ENCODE measurements at regions not wholly inside any gene's neighbourhood (a gene's known extent, or its start where the extent isn't known, plus 50 kb on each side); places are given as distances from the start of the nearest gene placed in this dataset.
A peak's percentile ranks its signal among the peaks of the same experiment; 100 is the strongest.

DNA sequence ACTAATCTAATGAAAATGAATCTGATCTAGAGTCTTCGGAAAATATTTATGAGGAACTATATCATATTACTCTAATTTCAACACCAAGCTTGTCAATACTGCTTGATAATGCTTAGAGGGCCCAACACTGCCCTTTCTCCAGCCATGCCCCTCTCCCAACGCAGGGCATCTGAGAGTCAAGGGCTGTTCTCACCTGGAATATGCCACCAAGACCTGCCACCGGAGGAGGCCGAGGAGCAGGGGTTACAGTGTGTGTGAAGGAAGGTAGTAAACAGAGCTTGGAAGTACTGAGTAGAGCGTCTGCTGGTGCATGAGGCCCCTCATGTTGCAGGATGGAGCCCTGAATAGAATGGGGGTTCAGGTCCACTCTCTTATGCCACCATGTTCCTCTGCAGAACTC lies 301.3 kb upstream of the MPDZ start:
- TF ChIP-seq, protein P1, sequence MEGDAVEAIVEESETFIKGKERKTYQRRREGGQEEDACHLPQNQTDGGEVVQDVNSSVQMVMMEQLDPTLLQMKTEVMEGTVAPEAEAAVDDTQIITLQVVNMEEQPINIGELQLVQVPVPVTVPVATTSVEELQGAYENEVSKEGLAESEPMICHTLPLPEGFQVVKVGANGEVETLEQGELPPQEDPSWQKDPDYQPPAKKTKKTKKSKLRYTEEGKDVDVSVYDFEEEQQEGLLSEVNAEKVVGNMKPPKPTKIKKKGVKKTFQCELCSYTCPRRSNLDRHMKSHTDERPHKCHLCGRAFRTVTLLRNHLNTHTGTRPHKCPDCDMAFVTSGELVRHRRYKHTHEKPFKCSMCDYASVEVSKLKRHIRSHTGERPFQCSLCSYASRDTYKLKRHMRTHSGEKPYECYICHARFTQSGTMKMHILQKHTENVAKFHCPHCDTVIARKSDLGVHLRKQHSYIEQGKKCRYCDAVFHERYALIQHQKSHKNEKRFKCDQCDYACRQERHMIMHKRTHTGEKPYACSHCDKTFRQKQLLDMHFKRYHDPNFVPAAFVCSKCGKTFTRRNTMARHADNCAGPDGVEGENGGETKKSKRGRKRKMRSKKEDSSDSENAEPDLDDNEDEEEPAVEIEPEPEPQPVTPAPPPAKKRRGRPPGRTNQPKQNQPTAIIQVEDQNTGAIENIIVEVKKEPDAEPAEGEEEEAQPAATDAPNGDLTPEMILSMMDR (IDR thresholded peaks at IDR 0.05; ENCODE audit: unreplicated experiment), result no peak
- H3K9me3 Mint-ChIP-seq, result peaks cover 17% of the 10 kb centered on the region
- no peaks in the 10 kb centered on the region for H3K27me3 Mint-ChIP-seq (ENCODE audit: low read depth)
- DNase-seq (ENCODE audit: low spot score in 2 of 2, unreplicated experiment in 2 of 2), result no peak
- no peaks in the 10 kb centered on the region for H3K36me3 Mint-ChIP-seq
- H3K4me3 Mint-ChIP-seq, result no peak overlapping the region
- H3K27ac Mint-ChIP-seq, result no peak overlapping the region
- peaks cover 16% of the 10 kb centered on the region for H3K4me1 Mint-ChIP-seq

DNA sequence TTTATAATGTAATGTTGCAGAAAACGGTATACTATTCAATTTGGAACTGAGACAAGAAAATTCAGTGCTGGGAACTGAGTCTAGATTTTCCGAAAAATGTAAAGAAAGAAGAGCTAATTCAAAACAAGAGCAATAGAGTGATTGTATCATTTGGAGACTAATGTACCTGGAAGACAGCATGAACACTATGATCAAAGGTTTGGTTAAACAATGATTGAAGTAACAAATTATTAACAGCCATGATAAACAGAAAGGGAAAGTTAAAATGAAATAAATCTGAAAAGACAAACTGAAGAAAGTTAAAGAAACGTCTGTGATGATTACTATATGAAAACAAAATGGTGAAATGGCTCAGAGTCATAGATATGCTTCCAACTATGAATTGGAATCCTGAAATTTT lies 300.6 kb upstream of the MPDZ start:
- Mint-ChIP-seq H3K27ac (no peak overlapping the region), H3K27me3 (ENCODE audit: low read depth) (no peaks in the 10 kb centered on the region)
- TF ChIP-seq, protein P1 (IDR thresholded peaks at IDR 0.05; ENCODE audit: unreplicated experiment), result no peak

DNA sequence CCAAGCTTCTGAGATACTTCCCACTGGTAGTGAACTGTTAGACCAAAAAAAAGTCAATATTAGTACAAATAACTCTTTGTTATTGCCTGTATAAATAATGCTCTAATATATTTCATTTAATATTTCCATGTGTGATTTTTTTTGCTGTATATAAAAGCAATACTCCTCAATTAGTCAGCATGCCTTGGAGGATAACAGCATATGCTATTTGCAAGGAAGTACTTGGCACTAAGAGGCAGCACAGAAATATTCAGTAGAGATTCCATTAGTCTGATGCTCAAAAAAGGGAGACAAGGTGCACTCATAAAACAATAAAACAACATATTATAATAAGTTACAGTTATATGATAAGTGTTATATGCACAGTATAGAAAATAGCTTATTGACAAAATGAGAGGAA lies 296.6 kb upstream of the MPDZ start:
- Mint-ChIP-seq H3K4me1 (peaks cover 8% of the 10 kb centered on the region), H3K36me3 (no peaks in the 10 kb centered on the region), H3K27me3 (ENCODE audit: low read depth) (no peaks in the 10 kb centered on the region), H3K27ac (no peak overlapping the region), H3K4me3 (no peak overlapping the region), H3K9me3 (peaks cover 20% of the 10 kb centered on the region)
- DNase-seq (ENCODE audit: low spot score in 2 of 2, unreplicated experiment in 2 of 2), result no peak
- TF ChIP-seq, protein P1 (IDR thresholded peaks at IDR 0.05; ENCODE audit: unreplicated experiment), result no peak

More for the DNA sequence above, 300.6 kb upstream of the MPDZ start:
- Mint-ChIP-seq H3K4me3 (no peak overlapping the region), H3K9me3 (peaks cover 17% of the 10 kb centered on the region), H3K4me1 (peaks cover 16% of the 10 kb centered on the region), H3K36me3 (no peaks in the 10 kb centered on the region)
- DNase-seq (ENCODE audit: low spot score in 2 of 2, unreplicated experiment in 2 of 2), result no peak

DNA sequence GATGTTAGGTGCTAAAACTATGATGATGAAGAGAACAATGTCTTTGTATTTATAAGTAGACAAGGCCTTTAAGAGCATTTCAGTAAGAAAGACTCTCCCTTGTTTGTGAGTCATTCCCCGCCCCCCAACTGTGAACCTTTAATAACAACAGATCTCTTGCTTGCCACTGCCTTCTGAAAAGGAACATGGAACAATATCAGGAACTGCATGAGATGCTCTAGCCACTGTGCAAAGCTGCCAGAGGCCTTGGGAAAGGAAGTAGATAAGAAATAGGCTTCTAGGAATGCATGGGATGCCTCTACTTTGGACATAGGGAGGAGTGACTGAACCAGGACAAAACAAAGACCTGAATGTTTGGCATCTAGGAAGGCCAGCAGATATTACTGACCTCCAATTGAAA lies 296.1 kb upstream of the MPDZ start:
- DNase-seq (ENCODE audit: low spot score in 2 of 2, unreplicated experiment in 2 of 2), result no peak
- H3K27ac Mint-ChIP-seq, result no peak overlapping the region

DNA sequence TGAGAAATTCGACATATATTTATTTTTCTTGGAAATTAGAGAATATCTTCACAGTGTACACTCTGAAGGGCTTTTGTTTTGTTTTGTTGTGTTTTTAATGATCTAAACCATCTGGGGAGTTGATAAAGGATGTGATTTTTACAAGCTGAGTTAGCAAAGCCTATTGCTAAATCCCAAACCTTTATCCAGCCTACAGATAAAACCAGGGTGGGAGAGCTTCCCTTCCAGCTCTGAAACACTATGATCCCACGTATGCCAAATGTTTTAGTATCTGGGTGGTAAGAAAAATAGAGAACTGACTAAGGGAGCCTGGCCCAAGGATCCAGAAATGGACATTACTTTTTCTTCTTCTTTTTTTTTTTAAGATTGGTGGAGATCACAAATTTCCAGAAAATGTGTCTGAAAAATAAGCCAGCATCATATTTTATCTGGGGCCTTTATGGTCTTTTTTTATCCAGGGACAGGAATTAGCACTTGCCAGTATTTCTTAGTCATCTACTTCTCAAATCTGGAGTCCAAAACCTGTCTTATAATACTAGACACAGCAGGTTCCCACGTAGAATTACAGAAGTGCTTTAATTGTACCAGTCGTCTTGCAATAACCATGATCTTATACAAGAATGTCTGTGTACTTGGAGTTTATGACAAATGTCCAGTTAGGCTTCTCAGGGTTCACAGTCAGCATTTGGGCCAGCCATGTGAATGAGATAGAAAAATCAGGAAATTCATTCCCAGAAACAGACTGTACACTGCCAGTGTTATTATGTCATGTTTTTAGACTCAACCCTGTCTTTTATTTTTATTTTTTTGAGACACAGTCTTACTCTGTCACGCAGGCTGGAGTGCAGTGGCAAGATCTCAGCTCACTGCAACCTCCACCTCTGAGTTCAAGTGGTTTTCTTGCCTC lies 290.8 kb upstream of the MPDZ start:
- Mint-ChIP-seq H3K4me3 (no peak overlapping the region), H3K36me3 (no peaks in the 10 kb centered on the region), H3K4me1 (peaks cover 32% of the 10 kb centered on the region), H3K9me3 (peaks cover 20% of the 10 kb centered on the region), H3K27me3 (ENCODE audit: low read depth) (no peaks in the 10 kb centered on the region), H3K27ac (peak overlapping the region; percentile 82)
- no peak for DNase-seq (ENCODE audit: low spot score in 2 of 2, unreplicated experiment in 2 of 2)
- TF ChIP-seq, protein P1 (IDR thresholded peaks at IDR 0.05; ENCODE audit: unreplicated experiment), result no peak

More for the DNA sequence above, 296.1 kb upstream of the MPDZ start:
- H3K9me3 Mint-ChIP-seq, result peaks cover 20% of the 10 kb centered on the region
- no peak overlapping the region for H3K4me3 Mint-ChIP-seq
- TF ChIP-seq, protein P1 (IDR thresholded peaks at IDR 0.05; ENCODE audit: unreplicated experiment), result no peak
- no peaks in the 10 kb centered on the region for H3K27me3 Mint-ChIP-seq (ENCODE audit: low read depth)
- no peaks in the 10 kb centered on the region for H3K36me3 Mint-ChIP-seq
- peaks cover 6% of the 10 kb centered on the region for H3K4me1 Mint-ChIP-seq
